ENCODE measurements at regions not wholly inside any gene's neighbourhood (a gene's known extent, or its start where the extent isn't known, plus 50 kb on each side); places are given as distances from the start of the nearest gene placed in this dataset.
A peak's percentile ranks its signal among the peaks of the same experiment; 100 is the strongest.

DNA sequence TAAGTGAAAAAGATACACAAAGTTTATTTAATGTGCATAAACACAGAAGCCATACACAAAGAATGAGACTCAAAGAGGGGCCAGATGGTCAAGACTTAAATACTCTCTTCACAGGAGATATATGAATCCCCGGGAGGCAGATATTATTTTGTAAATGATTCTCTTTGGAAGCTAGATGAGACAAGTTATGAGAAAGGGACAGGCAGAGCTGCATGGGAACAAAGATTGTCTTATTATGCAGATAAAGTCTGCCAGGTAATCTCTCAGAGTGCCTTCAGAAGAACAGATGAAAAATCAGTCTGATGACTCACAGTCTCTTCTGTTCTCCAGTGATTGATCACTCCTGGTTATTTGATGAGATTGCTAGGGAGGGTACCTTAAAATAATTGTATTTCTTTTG lies 89.0 kb downstream of the NAF1 start:
- TF ChIP-seq, protein P1, sequence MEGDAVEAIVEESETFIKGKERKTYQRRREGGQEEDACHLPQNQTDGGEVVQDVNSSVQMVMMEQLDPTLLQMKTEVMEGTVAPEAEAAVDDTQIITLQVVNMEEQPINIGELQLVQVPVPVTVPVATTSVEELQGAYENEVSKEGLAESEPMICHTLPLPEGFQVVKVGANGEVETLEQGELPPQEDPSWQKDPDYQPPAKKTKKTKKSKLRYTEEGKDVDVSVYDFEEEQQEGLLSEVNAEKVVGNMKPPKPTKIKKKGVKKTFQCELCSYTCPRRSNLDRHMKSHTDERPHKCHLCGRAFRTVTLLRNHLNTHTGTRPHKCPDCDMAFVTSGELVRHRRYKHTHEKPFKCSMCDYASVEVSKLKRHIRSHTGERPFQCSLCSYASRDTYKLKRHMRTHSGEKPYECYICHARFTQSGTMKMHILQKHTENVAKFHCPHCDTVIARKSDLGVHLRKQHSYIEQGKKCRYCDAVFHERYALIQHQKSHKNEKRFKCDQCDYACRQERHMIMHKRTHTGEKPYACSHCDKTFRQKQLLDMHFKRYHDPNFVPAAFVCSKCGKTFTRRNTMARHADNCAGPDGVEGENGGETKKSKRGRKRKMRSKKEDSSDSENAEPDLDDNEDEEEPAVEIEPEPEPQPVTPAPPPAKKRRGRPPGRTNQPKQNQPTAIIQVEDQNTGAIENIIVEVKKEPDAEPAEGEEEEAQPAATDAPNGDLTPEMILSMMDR (IDR thresholded peaks at IDR 0.05), result no peak

GRCh38 chr4:163072222-163072621 lies 94.5 kb downstream of the NAF1 start:
- TF ChIP-seq, protein P1 (IDR thresholded peaks at IDR 0.05), result no peak

DNA sequence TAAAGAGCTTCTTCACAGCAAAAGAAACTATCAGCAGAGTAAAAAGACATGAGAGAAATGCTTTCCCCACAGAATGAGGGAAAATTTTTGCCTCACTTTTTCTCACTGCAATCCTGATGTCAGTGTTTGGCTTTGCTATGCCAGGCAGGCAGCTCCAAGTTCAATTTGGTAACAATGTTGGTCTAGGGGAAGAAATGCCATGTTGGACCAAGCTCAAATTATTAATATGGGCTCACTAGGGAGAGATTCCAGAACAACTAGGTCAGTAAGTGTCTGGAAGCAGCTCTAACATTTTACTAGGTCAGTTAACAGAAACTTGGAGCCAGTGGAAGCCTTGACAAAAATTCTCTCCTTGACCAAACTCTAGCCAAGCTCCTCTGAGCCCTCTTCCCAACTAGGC lies 95.4 kb downstream of the NAF1 start:
- TF ChIP-seq, protein P1 (IDR thresholded peaks at IDR 0.05), result no peak

GRCh38 chr4:163070023-163070422 lies 96.7 kb downstream of the NAF1 start:
- TF ChIP-seq, protein P1 (IDR thresholded peaks at IDR 0.05), result no peak

DNA sequence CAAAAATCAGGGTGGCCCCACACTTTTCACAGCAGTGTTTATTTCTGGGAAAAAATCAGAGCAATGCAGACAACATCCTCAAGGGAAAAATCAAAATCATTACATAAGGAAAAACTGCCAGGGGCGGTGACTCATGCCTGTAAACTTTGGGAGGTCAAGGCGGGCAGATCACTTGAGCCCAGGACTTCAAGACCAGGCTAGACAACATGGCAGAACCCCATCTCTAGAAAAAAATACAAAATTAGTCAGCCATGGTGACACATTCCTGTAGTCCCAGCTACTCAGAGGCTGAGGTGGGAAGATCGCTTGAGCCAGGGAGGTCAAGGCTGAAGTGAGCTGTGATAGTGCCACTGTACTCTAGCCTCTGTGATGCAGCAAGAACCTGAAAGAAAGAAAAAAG lies 102.8 kb downstream of the NAF1 start:
- TF ChIP-seq, protein P1 (IDR thresholded peaks at IDR 0.05), result no peak

GRCh38 chr4:163048447-163048846 lies 118.2 kb downstream of the NAF1 start:
- TF ChIP-seq, protein P1 (IDR thresholded peaks at IDR 0.05), result peak; percentile 60

GRCh38 chr4:163042306-163042705 lies 124.4 kb downstream of the NAF1 start:
- TF ChIP-seq, protein P1 (IDR thresholded peaks at IDR 0.05), result no peak

- TF ChIP-seq, protein P1 (IDR thresholded peaks at IDR 0.05), result no peak
Observed at GRCh38 chr4:163017135-163017534, 149.6 kb downstream of the NAF1 start.

Data from LNCAP (cell line).